ENCODE measurements at regions not wholly inside any gene's neighbourhood (a gene's known extent, or its start where the extent isn't known, plus 50 kb on each side); places are given as distances from the start of the nearest gene placed in this dataset.

GRCh38 chr22:48639896-48640748, 1187.6 kb downstream of the BRD1 start:
- DNase-seq (ENCODE audit: low read depth) = no peak
- no peak for TF ChIP-seq CTCF (IDR thresholded peaks at IDR 0.05; ENCODE audit: low read depth, low read length, missing control alignments)
- H3K4me3 ChIP-seq (ENCODE audit: low read depth, low read length) = no peak overlapping the region

- no peak overlapping the region for H3K4me3 ChIP-seq (ENCODE audit: low read depth, low read length)
- no peak for TF ChIP-seq CTCF (IDR thresholded peaks at IDR 0.05; ENCODE audit: low read depth, low read length, missing control alignments)
- no peak for DNase-seq (ENCODE audit: low read depth)
Measured at GRCh38 chr22:48639021-48639795, 1188.5 kb downstream of the BRD1 start.

GRCh38 chr22:48637231-48637630, 1190.4 kb downstream of the BRD1 start:
- no peak for DNase-seq (ENCODE audit: low read depth)
- TF ChIP-seq CTCF (IDR thresholded peaks at IDR 0.05; ENCODE audit: low read depth, low read length, missing control alignments) = no peak
- no peak overlapping the region for H3K4me3 ChIP-seq (ENCODE audit: low read depth, low read length)

DNA sequence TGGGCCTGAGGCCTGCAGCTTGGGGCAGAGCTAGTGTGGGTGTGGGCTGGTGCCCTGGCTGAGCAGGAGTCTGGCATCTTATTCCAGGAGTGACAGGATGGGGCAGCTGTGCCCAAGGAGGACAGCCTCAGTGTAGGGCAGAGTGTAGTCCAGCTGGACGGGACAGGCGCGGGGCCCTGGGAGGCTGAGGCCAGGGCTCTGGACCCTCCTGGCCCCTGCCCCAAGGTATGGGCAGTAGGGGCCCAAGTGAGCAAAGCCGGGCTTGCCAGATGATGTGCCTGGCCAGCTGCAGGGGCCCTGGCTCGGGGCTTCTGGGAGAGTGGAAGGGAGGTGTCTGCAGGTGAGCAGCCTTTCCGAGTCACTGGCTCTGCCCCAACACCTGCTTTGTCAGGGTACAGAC, 1190.9 kb downstream of the BRD1 start:
- H3K4me3 ChIP-seq (ENCODE audit: low read depth, low read length) = no peak overlapping the region
- DNase-seq (ENCODE audit: low read depth) = no peak
- TF ChIP-seq CTCF (IDR thresholded peaks at IDR 0.05; ENCODE audit: low read depth, low read length, missing control alignments) = no peak

DNA sequence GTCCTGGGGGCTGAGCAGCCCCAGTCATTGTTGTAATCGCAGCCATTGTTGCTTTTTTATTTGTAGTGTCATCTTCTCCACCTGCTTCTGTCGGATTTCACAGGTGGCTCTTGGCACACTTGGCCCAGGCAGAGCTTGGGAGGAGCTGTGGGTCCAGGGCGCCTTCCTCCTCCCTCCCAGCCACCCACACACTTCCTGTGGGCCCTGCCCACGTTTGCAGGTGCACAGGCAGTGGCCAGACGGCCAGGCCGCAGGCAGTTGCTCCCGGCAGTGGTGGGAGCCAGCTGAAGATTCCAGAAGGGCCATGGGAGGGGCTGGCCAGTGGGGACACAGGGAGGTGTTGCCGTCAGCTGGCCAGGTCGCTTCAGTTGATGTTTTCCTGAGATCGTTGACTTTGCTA, 1191.9 kb downstream of the BRD1 start:
- no peak overlapping the region for H3K4me3 ChIP-seq (ENCODE audit: low read depth, low read length)
- no peak for DNase-seq (ENCODE audit: low read depth)
- TF ChIP-seq CTCF (IDR thresholded peaks at IDR 0.05; ENCODE audit: low read depth, low read length, missing control alignments) = no peak

GRCh38 chr22:48635031-48635430, 1192.6 kb downstream of the BRD1 start:
- no peak for TF ChIP-seq CTCF (IDR thresholded peaks at IDR 0.05; ENCODE audit: low read depth, low read length, missing control alignments)
- DNase-seq (ENCODE audit: low read depth) = no peak
- no peak overlapping the region for H3K4me3 ChIP-seq (ENCODE audit: low read depth, low read length)
